SKM-1 treated with dmso at 0.1 percent for 144 hours (cell line): ENCODE measurements at regions not wholly inside any gene's neighbourhood (a gene's known extent, or its start where the extent isn't known, plus 50 kb on each side); places are given as distances from the start of the nearest gene placed in this dataset.
"Not testable (repeated sequence)": the region's sequence is repeated elsewhere in the genome, so short reads cannot be mapped to it uniquely, and the experiment has no call there.

Experiments
- DNase-seq: peaks from one replicate; lab custom pipeline; 2025; ENCODE audit not compliant: unreplicated experiment; lab: John Stamatoyannopoulos, UW

DNA sequence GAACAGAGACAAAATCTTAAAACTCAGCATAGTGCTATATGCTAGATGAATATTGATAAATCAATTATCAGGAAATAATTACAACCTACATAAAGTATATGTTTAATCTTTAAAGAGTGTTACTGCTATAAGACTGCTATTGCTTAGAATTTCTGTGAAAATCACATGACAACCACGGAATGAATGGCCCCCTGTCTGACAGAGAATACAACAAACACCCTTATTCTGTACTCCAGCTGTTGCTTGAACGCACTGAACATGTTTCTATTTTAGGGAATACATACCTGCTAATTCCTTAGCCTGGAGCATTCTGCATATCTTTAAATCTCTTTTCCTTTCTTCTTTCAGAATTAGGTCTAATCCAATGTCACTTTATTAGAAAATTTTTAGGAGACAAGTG is 452.4 kb upstream of the PHF14 start:
- DNase-seq, result no peak

DNA sequence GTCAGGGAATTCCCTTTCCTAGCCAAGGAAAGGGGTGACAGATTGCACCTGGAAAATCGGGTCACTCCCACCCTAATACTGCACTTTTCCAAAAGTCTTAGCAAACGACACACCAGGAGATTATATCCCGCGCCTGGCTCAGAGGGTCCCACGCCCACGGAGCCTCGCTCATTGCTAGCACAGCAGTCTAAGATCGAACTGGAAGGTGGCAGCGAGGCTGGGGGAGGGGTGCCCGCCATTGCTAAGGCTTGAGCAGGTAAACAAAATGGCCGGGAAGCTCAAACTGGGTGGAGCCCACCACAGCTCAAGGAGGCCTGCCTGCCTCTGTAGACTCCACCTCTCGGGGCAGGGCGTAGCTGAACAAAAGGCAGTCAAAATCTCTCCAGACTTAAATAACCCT is 440.2 kb upstream of the PHF14 start:
- not testable (repeated sequence) for DNase-seq

DNA sequence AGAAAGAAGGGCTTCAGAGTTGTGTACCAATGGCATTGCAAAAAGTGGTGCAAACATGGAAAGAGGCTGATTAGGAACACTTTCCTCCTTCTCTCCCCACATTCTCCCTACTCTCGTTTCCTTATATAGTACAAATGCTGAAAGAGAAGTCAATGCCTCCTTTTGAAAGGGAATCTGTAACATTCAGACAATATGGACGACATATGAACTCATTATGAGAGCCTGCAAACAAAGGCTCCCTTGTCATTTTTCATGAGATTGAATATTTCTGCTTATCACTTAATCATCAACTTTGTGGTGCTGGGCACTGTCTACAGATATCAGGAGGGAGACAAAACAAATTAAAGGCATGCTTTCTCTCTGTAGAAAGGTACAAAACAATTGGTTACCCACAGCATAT is 437.1 kb upstream of the PHF14 start:
- DNase-seq, result no peak

DNA sequence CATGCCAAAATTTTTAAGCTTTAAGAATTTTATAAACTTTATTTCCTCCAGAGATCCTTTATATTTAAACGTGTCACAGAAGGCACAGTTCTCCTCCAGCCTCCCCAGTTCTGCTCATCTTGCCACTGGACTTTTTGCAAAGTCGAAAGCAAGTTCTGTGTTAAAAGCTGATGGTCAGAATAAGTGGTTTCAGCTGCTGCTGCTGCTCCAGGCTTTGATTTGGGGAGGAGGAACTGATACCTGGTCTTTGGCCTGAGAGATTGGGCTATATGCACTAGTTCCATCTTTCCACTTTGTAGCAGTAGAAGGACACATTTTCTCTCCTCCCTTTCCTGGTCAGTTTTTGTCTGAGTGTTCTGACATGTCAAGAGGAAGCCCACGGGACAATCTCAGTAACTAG is 435.9 kb upstream of the PHF14 start:
- no peak for DNase-seq

DNA sequence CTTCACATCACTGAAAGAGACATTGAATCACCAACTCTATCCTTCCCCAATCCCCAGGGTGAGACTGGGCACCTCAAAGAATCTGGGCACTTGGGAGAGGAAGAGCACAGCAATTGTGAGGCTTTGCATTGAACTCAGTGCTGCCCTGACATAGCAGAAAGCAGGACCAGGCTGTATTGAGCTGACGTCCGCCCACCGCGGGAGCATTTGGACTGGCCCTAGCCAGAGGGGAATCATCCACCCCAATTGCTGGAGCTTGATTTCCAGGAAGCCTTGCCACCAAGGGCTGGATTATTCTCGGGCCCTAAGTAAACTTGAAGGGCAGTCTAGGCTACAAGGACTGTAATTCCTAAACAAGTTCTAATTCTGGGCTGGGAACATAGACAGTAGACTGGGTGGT is 416.3 kb upstream of the PHF14 start:
- no peak for DNase-seq

DNA sequence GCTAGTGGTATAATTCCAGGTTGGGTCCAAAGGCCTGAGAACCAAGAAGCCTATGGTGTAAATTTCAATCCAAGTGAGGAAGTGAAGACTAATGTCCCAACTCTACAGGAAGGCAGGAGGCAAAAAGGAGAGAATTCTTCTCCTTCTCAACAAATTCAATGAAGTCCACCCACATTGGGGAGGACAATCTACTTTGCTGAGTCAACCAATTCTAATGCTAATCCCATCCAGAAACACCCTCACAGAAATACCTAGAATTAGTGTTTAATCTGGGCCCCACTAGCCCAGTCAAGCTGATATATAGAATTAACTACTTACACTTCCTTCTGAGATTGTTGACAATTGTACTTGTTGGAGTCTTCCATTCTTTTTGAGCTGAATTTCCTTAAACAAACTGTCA is 413.2 kb upstream of the PHF14 start:
- no peak for DNase-seq

DNA sequence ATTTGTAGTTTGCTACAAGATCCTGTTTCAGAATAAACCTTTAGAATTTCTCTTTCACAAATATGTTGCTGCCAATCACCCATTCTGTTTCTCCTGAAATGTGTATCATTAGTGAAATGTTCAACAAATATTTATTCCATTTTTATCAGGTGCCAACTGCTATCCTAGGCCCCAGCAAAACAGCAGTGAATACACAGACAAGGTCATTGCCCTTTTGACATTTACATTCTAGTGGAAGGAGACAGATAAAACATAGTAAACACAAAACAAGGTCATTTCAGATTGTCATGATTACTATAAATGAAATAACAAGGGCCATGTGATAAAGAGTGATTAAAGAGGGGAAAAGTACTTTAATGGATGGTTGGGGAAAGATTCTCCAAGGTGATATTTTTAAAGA is 404.8 kb upstream of the PHF14 start:
- DNase-seq, result no peak

DNA sequence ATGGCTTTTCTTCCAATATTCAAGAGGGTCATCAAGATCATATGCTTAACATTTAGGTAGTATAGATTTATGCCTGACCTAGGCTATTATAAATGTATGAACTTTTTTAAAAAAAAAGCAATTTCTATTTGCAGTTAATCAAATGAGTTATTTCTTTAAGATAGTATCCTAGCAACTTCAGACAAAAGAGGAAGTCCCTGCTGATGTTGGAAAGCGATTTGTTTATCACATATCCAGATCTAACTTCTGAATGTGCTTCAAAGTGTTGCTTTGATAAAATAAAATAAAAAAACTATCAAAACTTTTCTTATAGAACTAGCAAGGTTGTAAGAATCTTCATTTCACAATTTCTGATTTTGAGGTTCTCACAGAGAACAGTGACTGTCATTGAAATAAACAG is 401.9 kb upstream of the PHF14 start:
- DNase-seq, result no peak

DNA sequence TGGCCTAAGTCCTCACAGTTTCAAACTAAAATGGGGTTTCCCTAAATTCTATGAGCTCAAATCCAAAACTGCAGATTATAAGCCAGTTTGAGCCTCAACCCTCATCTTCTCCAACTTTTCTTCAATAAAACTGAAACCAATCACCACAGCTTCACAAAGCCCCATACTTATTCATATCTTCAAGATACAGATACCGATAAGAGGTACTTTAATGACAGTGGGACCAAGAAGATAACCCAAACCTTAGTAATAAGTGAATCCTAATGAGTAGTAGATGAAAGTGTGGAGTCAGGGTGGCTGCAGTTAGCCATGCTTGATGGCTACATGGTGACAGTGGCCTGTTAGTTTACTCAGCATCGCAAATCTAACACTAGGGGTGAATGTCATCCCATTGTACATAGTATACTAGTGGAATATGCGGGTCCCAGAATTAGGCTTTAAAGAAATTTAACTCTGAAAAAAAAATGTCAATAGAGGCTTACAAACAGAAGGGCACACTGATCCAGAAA is 395.8 kb upstream of the PHF14 start:
- DNase-seq, result no peak

DNA sequence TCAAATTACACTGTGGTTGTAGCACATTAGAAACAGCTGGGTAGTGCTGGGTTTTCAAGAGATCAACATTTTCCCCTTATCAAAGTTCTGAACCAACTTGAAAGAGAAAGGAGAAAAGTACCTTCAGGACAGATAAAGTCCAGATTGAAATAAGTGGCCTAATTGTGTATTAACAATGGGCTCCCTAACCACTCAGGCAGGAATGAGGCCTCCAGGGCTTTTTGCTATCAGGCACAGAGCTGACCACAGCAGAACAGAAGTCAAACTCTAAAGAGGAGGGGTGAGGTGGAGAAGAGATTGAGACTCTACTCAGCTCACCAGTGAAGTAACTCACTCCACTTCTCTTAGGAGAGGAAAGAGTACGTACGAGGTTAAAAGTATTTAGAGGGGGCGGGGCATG is 394.1 kb upstream of the PHF14 start:
- no peak for DNase-seq

DNA sequence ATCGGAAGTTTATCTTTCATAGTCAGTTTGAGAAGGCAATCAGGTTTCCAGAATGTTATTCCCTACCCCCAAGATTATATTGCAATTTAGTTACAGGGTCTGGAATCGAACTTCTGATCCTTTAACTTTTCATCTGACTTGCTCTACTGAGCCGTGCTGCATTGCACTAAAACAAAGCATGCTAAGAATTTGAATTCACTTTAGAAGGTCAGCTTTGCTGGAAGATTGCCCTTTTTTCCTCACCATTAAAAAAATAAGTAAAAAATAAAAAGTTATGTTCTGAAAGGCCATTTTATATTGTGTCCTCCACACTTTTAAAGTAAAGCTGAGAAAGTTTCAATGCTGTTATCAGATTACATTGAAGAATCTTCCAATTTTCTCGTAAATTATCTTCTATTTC is 388.8 kb upstream of the PHF14 start:
- no peak for DNase-seq

DNA sequence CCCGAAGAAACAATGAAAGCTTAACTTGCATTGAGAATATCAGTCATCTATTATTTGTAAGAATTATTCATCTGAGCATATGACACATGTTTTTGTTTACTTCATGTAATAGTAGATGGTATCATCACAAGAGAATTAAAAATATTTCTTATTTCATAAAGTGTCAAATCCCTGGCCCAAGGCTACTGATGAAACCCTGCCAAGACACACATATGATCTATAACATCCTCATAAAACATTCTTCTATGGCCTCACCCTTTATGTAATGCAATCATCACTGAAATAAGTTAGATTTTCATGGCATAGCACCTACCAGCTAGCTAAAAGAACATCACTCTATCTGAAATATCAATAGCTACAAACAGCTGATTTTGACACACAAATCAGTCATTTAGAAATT is 385.6 kb upstream of the PHF14 start:
- no peak for DNase-seq

DNA sequence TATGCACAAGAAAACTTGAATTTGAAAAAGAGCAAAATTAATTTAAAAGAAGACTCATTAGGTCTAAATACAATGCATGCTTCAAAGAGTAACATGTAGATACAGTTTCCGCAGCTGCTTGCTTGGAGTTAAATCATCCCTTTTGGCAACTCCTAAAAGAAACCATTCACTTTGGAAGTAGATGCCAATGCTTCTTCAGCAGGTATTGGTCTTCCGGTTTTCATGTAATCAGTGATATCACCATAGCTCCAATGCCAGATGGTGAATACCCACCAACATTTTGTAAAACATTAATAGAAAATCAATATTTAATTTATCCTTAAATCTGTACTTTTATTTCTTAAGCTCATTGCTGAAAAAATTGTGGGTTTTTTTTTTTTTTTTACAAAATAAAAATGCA is 381.1 kb upstream of the PHF14 start:
- no peak for DNase-seq

DNA sequence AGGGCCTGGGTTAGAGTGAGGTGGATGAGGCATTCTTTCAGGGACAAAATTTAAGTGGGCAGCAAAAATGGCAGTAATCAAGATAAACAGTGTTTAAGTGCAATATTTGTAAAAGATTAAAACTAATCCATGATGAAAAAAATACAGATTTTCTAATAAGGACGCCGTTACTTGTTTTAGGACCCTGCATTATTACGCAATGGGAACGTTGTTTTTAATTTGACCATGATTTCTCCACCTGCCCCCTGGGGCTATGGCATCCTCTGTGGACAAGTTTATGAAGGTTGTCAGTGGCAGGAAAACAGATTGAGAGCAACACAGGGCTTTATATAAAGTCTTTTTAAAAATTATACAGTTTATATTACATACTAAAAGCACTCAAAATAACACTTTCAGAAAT is 380.6 kb upstream of the PHF14 start:
- no peak for DNase-seq

DNA sequence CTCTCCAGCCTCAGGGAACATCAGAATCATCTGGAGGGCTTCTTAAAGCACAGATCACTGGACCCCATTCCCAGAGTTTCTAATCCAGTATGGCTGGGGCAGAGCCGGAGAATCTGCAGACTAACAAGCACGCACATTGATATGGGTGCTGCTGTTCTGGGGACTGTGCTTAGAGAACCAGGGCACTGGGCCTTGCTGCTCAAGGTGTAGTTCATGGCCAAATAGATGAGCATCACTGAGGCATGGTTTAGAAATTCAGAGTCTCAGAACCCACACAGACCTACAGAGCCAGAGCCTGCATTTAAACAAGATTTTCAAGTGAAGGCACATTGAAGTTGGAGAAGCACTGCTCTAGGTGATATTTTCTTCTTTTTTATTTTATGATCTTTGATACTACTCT is 376.8 kb upstream of the PHF14 start:
- DNase-seq, result no peak

DNA sequence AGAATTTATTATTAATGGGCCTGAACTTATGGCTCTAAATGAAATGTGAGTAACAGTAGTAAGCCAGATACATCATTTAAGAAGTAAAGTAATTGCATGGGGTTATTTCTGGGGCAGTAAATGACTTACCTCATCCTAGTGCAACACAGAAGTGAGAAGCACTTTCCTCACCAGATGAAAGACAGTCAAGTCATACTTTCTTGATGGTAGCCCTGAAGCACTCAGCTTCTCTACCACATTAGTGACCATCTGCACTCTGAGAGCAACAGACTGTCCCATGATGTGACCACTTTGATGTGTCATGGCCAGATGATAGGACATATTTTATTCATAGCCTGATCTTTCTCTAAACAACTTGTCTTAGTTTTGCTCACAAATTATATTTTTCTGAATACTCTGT is 369.5 kb upstream of the PHF14 start:
- DNase-seq, result no peak

DNA sequence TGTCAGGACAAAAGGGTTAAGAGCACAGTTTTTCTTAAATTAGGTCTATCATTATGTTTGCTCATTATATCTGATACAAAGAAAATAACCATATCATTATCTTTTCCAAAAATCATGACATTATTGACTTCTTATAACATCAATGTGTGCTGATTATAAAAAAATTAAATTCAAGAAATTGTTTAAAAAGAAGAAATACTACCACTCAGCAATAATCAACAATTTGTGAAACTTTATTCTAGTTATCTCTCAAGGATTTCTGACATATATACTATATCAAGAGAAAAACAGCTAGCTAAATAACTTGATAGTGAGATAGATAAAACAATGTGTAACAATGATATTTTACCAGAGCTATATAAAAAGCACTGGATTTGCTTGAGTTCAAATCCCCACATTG is 360.7 kb upstream of the PHF14 start:
- DNase-seq, result no peak

DNA sequence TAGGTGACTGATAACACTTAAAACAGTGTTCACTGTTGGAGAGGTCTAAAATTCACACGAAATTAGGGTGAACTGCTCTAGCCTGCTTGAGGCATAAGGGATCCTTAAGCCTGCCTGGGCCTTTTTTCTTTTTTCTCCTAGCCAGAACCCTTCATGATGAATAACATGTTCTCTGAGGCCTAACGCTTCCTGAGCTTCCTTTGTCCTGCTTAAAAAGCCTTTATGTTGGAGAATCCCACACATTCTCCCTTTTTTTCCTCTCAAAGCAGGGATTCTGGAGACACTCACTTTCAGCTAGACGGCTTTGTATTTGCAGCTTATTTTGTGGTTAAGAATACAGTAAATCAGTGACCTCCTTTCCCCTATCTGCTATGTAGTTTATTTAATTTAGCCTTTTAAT is 354.7 kb upstream of the PHF14 start:
- no peak for DNase-seq

DNA sequence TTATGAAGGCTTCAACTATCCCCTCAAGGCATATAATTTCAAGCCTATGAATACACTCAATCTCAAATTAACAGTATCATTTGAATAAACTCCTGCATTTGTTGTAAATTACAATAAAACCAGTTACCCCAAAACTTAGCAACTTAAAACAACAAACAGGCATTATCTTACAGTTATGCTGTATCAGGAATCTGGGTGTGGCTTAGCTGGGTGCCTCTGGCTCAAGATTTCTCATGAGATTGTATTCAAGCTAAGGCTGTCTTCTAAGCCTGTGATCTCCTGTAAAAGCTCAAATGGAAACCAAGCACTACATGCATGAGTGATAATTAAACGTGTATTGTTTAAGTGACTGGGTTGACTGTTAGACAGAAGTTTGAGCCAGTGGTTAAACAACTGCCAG is 341.0 kb upstream of the PHF14 start:
- no peak for DNase-seq

DNA sequence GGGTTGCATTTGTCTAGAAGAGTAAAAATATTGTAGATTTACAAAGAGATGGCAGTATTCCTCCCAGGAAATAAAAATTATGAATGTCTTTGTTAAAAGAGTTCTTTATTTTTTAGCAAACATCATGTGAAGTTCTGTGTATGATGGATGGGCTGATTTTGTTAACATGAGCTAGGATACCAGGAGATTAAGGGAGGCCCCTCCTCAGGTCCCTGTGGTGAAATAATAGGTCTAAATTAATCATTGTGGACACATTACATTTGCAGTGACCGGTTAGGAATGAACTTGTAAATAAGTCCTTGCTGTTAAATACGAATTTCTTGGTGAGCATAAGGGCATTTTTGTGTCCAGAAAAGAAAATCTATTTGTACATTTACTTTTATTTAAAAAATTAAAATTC is 339.4 kb upstream of the PHF14 start:
- no peak for DNase-seq

DNA sequence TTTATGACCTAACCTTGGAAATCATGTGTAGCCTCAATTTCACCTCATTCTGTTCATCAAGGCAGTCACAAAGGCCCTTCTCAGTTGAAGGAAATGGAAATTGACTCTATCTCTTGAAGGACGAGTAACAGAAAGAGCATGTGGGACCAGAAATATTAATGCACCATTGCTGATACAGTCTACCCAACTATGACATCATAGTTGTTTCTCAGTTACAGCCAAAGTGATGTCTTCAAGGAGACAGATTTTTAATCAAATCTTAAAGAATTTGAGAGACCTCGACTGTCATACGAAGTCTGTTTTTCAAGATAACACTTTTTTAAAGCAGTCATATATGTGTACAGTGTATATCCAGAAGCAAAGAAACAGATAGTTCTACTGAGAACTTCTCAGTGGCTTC is 335.7 kb upstream of the PHF14 start:
- no peak for DNase-seq

DNA sequence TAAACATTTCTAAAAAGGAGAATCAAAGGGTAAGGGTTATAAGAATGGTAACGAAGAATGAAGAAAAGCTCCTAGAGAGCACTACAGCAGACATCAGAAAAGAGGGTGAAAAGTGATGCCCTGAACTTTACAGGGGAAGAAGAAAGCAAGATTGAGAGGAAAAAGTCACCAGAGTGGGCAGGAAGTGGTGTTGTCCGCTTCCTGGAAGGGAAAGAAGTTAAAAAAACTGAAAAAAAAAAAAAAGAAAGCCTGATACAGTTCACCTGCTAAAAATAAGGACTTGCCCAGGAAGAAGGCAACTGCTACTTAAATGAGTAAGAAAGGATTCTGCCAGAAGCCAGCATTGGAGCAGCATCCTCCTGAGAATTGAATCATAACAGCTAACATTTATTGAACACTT is 330.1 kb upstream of the PHF14 start:
- no peak for DNase-seq

DNA sequence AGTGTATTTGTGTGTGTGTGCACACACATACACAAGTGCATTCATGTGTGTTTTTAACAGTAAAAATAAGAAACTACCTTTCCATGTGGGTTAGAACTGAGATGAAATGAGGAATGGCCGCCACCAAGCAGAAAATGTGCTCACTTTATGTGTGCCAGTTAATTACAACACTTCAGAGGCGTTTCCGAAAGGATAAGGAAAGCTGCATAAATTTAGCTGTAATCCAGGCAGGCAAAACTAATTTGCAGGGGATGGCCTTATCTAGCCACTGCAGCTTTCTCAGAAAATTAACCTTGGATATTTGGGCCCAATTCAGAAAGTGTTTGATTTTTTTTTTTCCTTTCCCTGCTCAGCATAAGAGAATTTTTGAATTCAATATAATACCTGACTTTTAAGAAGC is 328.8 kb upstream of the PHF14 start:
- DNase-seq, result no peak

DNA sequence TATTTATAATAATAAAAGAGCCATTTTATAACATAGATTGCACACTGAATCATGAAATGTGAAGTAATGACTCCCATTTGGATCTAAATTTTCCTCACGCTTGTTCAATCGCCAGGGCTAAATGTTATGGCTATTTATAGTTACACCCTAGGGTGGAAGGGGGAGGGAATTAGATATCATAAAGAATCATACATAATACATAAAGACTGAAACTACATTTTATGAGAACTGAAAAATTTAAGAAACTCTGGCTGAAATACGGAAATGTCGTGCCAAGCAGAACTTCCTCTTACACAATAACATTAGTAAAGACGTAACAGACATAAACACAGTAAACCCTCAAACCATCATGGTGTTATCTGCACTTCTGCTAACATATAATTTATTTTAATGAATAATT is 327.5 kb upstream of the PHF14 start:
- peak; percentile 42 for DNase-seq
